ENCODE measurements at regions not wholly inside any gene's neighbourhood (a gene's known extent, or its start where the extent isn't known, plus 50 kb on each side); places are given as distances from the start of the nearest gene placed in this dataset.

GRCh38 chr10:44316187-44316921 is 68.5 kb downstream of the CXCL12 start:
- no peak overlapping the region for H3K4me2 ChIP-seq (ENCODE audit: low read length)

GRCh38 chr10:44314802-44315460 is 70.0 kb downstream of the CXCL12 start:
- Histone ChIP-seq H3K9me3 (ENCODE audit: insufficient read depth, low read length) (no peaks in the 10 kb centered on the region), H3K27me3 (ENCODE audit: low read depth, low read length) (no peaks in the 10 kb centered on the region), H3K36me3 (replicated peaks; ENCODE audit: low read depth, low read length) (no peaks in the 10 kb centered on the region), H3K27ac (ENCODE audit: low read length) (no peak overlapping the region), H2AFZ (ENCODE audit: low read depth, low read length) (no peak overlapping the region), H3K4me2 (ENCODE audit: low read length) (no peak overlapping the region), H3K9ac (ENCODE audit: low read length) (no peak overlapping the region), H3K79me2 (ENCODE audit: low read length) (no peaks in the 10 kb centered on the region), H4K20me1 (ENCODE audit: insufficient read depth, low read length) (no peaks in the 10 kb centered on the region), H3K4me3 (ENCODE audit: low read length) (no peak overlapping the region), H3K4me1 (ENCODE audit: low read length) (peaks cover 28% of the 10 kb centered on the region)
- no peak for TF ChIP-seq CTCF (IDR thresholded peaks at IDR 0.05; ENCODE audit: low read depth, low read length)
- no peak for TF ChIP-seq EZH2phosphoT487 (IDR thresholded peaks at IDR 0.05; ENCODE audit: low read depth)

More at GRCh38 chr10:44316187-44316921, 68.5 kb downstream of the CXCL12 start:
- Histone ChIP-seq H3K9ac (ENCODE audit: low read length) (no peak overlapping the region), H3K4me1 (ENCODE audit: low read length) (peaks cover 28% of the 10 kb centered on the region), H4K20me1 (ENCODE audit: insufficient read depth, low read length) (no peaks in the 10 kb centered on the region), H3K9me3 (ENCODE audit: insufficient read depth, low read length) (no peaks in the 10 kb centered on the region), H3K27me3 (ENCODE audit: low read depth, low read length) (no peaks in the 10 kb centered on the region), H2AFZ (ENCODE audit: low read depth, low read length) (no peak overlapping the region), H3K36me3 (replicated peaks; ENCODE audit: low read depth, low read length) (no peaks in the 10 kb centered on the region), H3K79me2 (ENCODE audit: low read length) (no peaks in the 10 kb centered on the region), H3K4me3 (ENCODE audit: low read length) (no peak overlapping the region), H3K27ac (ENCODE audit: low read length) (no peak overlapping the region)
- no peak for TF ChIP-seq EZH2phosphoT487 (IDR thresholded peaks at IDR 0.05; ENCODE audit: low read depth)
- TF ChIP-seq CTCF (IDR thresholded peaks at IDR 0.05; ENCODE audit: low read depth, low read length) = no peak

- Histone ChIP-seq H3K27me3 (ENCODE audit: low read depth, low read length) (no peaks in the 10 kb centered on the region), H3K9me3 (ENCODE audit: insufficient read depth, low read length) (no peaks in the 10 kb centered on the region), H3K4me3 (ENCODE audit: low read length) (no peak overlapping the region), H3K27ac (ENCODE audit: low read length) (no peak overlapping the region), H3K36me3 (replicated peaks; ENCODE audit: low read depth, low read length) (no peaks in the 10 kb centered on the region), H3K79me2 (ENCODE audit: low read length) (no peaks in the 10 kb centered on the region), H3K4me1 (ENCODE audit: low read length) (peaks cover 36% of the 10 kb centered on the region), H4K20me1 (ENCODE audit: insufficient read depth, low read length) (no peaks in the 10 kb centered on the region), H2AFZ (ENCODE audit: low read depth, low read length) (no peak overlapping the region), H3K4me2 (ENCODE audit: low read length) (no peak overlapping the region), H3K9ac (ENCODE audit: low read length) (no peak overlapping the region)
- no peak for TF ChIP-seq CTCF (IDR thresholded peaks at IDR 0.05; ENCODE audit: low read depth, low read length)
- TF ChIP-seq EZH2phosphoT487 (IDR thresholded peaks at IDR 0.05; ENCODE audit: low read depth) = no peak
Observed at GRCh38 chr10:44313761-44314165, 71.1 kb downstream of the CXCL12 start.

GRCh38 chr10:44312401-44312800 is 72.5 kb downstream of the CXCL12 start:
- H3K36me3 ChIP-seq (replicated peaks; ENCODE audit: low read depth, low read length) = no peaks in the 10 kb centered on the region
- peaks cover 49% of the 10 kb centered on the region for H3K4me1 ChIP-seq (ENCODE audit: low read length)
- no peaks in the 10 kb centered on the region for H4K20me1 ChIP-seq (ENCODE audit: insufficient read depth, low read length)
- peak overlapping the region; percentile 28; the same call in 1 of the 2 replicates for H3K4me3 ChIP-seq (ENCODE audit: low read length)
- H3K9ac ChIP-seq (ENCODE audit: low read length) = no peak overlapping the region
- no peaks in the 10 kb centered on the region for H3K9me3 ChIP-seq (ENCODE audit: insufficient read depth, low read length)
- 0 out of 2 replicates have a peak overlapping the region, but pooled peaks have one; percentile 16 for H3K27ac ChIP-seq (ENCODE audit: low read length)
- no peaks in the 10 kb centered on the region for H3K27me3 ChIP-seq (ENCODE audit: low read depth, low read length)
- H2AFZ ChIP-seq (ENCODE audit: low read depth, low read length) = no peak overlapping the region
- H3K4me2 ChIP-seq (ENCODE audit: low read length) = peak overlapping the region; percentile 74
- H3K79me2 ChIP-seq (ENCODE audit: low read length) = no peaks in the 10 kb centered on the region
- TF ChIP-seq CTCF (IDR thresholded peaks at IDR 0.05; ENCODE audit: low read depth, low read length) = no peak
- no peak for TF ChIP-seq EZH2phosphoT487 (IDR thresholded peaks at IDR 0.05; ENCODE audit: low read depth)
